Progenitor cell of endocrine pancreas (in vitro differentiated cells): ENCODE measurements at regions not wholly inside any gene's neighbourhood (a gene's known extent, or its start where the extent isn't known, plus 50 kb on each side); places are given as distances from the start of the nearest gene placed in this dataset.

ENCODE experiments used
- DNase-seq: peaks from one replicate; pipeline ENCODE4 v3.0.0; 2021; ENCODE audit warnings: low spot score; ENCODE audit not compliant: unreplicated experiment
- H3K27ac Mint-ChIP-seq: 2 replicates; pipeline ENCODE4 v1.8.0; 2021; ENCODE audit warnings: mild to moderate bottlenecking, moderate library complexity, mixed read lengths
- H3K27me3 Mint-ChIP-seq: 2 replicates; pipeline ENCODE4 v1.8.0; 2021; ENCODE audit warnings: mixed read lengths
- H3K36me3 Mint-ChIP-seq: 2 replicates; pipeline ENCODE4 v1.8.0; 2022; ENCODE audit warnings: mixed read lengths; ENCODE audit not compliant: insufficient read depth
- H3K4me1 Mint-ChIP-seq: 2 replicates; pipeline ENCODE4 v1.8.0; 2021; ENCODE audit warnings: low read depth, mixed read lengths
- H3K4me3 Mint-ChIP-seq: 2 replicates; pipeline ENCODE4 v1.8.0; 2021; ENCODE audit warnings: low read depth, mild to moderate bottlenecking, moderate library complexity, mixed read lengths
- H3K9me3 Mint-ChIP-seq: 2 replicates; pipeline ENCODE4 v1.8.0; 2021; ENCODE audit warnings: low read depth, mixed read lengths
- CTCF ChIP-seq: fragments of 200-600 bp; sonication (generic); IDR thresholded peaks from one replicate; pipeline ENCODE4 v1.5.0; 2021; ENCODE audit warnings: antibody characterized with exemption, mild to moderate bottlenecking; ENCODE audit not compliant: unreplicated experiment

- no peak overlapping the region for H3K4me3 Mint-ChIP-seq
- H3K4me1 Mint-ChIP-seq: peaks cover 11% of the 10 kb centered on the region
- H3K36me3 Mint-ChIP-seq: peaks cover 7% of the 10 kb centered on the region
- DNase-seq: no peak
- H3K27ac Mint-ChIP-seq: peak overlapping the region; percentile 41
- H3K27me3 Mint-ChIP-seq: no peaks in the 10 kb centered on the region
- no peak for TF ChIP-seq CTCF
- H3K9me3 Mint-ChIP-seq: no peaks in the 10 kb centered on the region
Observed at GRCh38 chr13:50071379-50071778, 56.1 kb downstream of the KCNRG start.

- DNase-seq: no peak
- Mint-ChIP-seq H3K4me3 (no peak overlapping the region), H3K36me3 (peaks cover 4% of the 10 kb centered on the region), H3K9me3 (no peaks in the 10 kb centered on the region), H3K27me3 (no peaks in the 10 kb centered on the region), H3K27ac (no peak overlapping the region), H3K4me1 (peaks cover 14% of the 10 kb centered on the region)
- no peak for TF ChIP-seq CTCF
Observed at GRCh38 chr13:50072676-50073075, 57.4 kb downstream of the KCNRG start.

GRCh38 chr13:50073340-50073739, 58.1 kb downstream of the KCNRG start:
- no peaks in the 10 kb centered on the region for H3K27me3 Mint-ChIP-seq
- no peak overlapping the region for H3K27ac Mint-ChIP-seq
- DNase-seq: no peak
- H3K4me1 Mint-ChIP-seq: peaks cover 17% of the 10 kb centered on the region
- no peaks in the 10 kb centered on the region for H3K9me3 Mint-ChIP-seq
- H3K4me3 Mint-ChIP-seq: no peak overlapping the region
- peaks cover 3% of the 10 kb centered on the region for H3K36me3 Mint-ChIP-seq
- no peak for TF ChIP-seq CTCF

GRCh38 chr13:50074843-50075242, 59.6 kb downstream of the KCNRG start:
- no peak for TF ChIP-seq CTCF
- no peak overlapping the region for H3K27ac Mint-ChIP-seq
- peaks cover 1% of the 10 kb centered on the region for H3K36me3 Mint-ChIP-seq
- no peak overlapping the region for H3K4me3 Mint-ChIP-seq
- peaks cover 25% of the 10 kb centered on the region for H3K4me1 Mint-ChIP-seq
- no peak for DNase-seq
- H3K27me3 Mint-ChIP-seq: no peaks in the 10 kb centered on the region
- no peaks in the 10 kb centered on the region for H3K9me3 Mint-ChIP-seq

- H3K27ac Mint-ChIP-seq: no peak overlapping the region
- TF ChIP-seq CTCF: no peak
Observed at GRCh38 chr13:50075619-50076097, 60.4 kb downstream of the KCNRG start.

More at GRCh38 chr13:50075619-50076097, 60.4 kb downstream of the KCNRG start:
- H3K4me1 Mint-ChIP-seq: peaks cover 29% of the 10 kb centered on the region
- no peak overlapping the region for H3K4me3 Mint-ChIP-seq
- no peaks in the 10 kb centered on the region for H3K9me3 Mint-ChIP-seq
- no peak for DNase-seq
- H3K36me3 Mint-ChIP-seq: peaks cover 1% of the 10 kb centered on the region
- no peaks in the 10 kb centered on the region for H3K27me3 Mint-ChIP-seq
